HEK293T (cell line): ENCODE measurements at regions not wholly inside any gene's neighbourhood (a gene's known extent, or its start where the extent isn't known, plus 50 kb on each side); places are given as distances from the start of the nearest gene placed in this dataset.
A peak's percentile ranks its signal among the peaks of the same experiment; 100 is the strongest.
"Not testable (repeated sequence)": the region's sequence is repeated elsewhere in the genome, so short reads cannot be mapped to it uniquely, and the experiment has no call there.

Experiments used
- CTCF ChIA-PET: fragments of 350-600 bp; formaldehyde crosslinking; extraction: SDS; loops from one replicate; lab custom pipeline; 2021; ENCODE audit warnings: antibody characterized with exemption, inconsistent platforms; lab: Yijun Ruan, JAX
- POLR2A ChIA-PET: fragments of 350-600 bp; formaldehyde crosslinking; extraction: SDS; loops from one replicate; lab custom pipeline; 2020; ENCODE audit warnings: antibody characterized with exemption, inconsistent platforms; lab: Yijun Ruan, JAX
- DNase-seq: peaks from one replicate; pipeline ENCODE4 v3.0.0; 2012; ENCODE audit warnings: mixed read lengths; ENCODE audit errors: extremely low spot score
- ARNT ChIP-seq: fragments of 450-650 bp; IDR thresholded peaks from 2 replicates; pipeline ENCODE4 v1.6.1; 2017; ENCODE audit warnings: mild to moderate bottlenecking
- BHLHE40 ChIP-seq: fragments of 450-650 bp; IDR thresholded peaks from 2 replicates; pipeline ENCODE4 v1.6.1; 2016; ENCODE audit warnings: mild to moderate bottlenecking, moderate library complexity, borderline replicate concordance
- CTBP1 ChIP-seq: fragments of 450-650 bp; IDR thresholded peaks from 2 replicates; pipeline ENCODE4 v1.6.1; 2016; ENCODE audit warnings: borderline replicate concordance
- ELF4 ChIP-seq: fragments of 450-650 bp; IDR thresholded peaks from 2 replicates; pipeline ENCODE4 v1.6.1; 2017; ENCODE audit warnings: antibody characterized with exemption
- FOXA1 ChIP-seq: fragments of 450-650 bp; IDR thresholded peaks from 2 replicates; pipeline ENCODE4 v1.6.1; 2016; ENCODE audit warnings: mild to moderate bottlenecking
- FOXK2 ChIP-seq: fragments of 450-650 bp; IDR thresholded peaks from 2 replicates; pipeline ENCODE4 v1.6.1; 2016; ENCODE audit warnings: mild to moderate bottlenecking
- FOXM1 ChIP-seq: fragments of 450-650 bp; IDR thresholded peaks from 2 replicates; pipeline ENCODE4 v1.6.1; 2017; ENCODE audit warnings: mild to moderate bottlenecking, borderline replicate concordance
- HDGF ChIP-seq: fragments of 450-650 bp; IDR thresholded peaks from 2 replicates; pipeline ENCODE4 v1.6.1; 2017; ENCODE audit warnings: antibody characterized with exemption, borderline replicate concordance
- L3MBTL2 ChIP-seq: fragments of 450-650 bp; conservative IDR thresholded peaks from 2 replicates; pipeline ENCODE4 v1.6.1; 2016; ENCODE audit warnings: mild to moderate bottlenecking
- LEF1 ChIP-seq: fragments of 450-650 bp; IDR thresholded peaks from 2 replicates; pipeline ENCODE4 v1.6.1; 2017; ENCODE audit warnings: mild to moderate bottlenecking, borderline replicate concordance
- NFRKB ChIP-seq: fragments of 450-650 bp; IDR thresholded peaks from 2 replicates; pipeline ENCODE4 v1.6.1; 2016; ENCODE audit warnings: mild to moderate bottlenecking, moderate library complexity
- PKNOX1 ChIP-seq: fragments of 450-650 bp; IDR thresholded peaks from 2 replicates; pipeline ENCODE4 v1.6.1; 2016
- SP1 ChIP-seq: fragments of 450-650 bp; IDR thresholded peaks from 2 replicates; pipeline ENCODE4 v1.6.1; 2017
- SUZ12 ChIP-seq: fragments of 450-650 bp; IDR thresholded peaks from 2 replicates; pipeline ENCODE4 v1.6.1; 2016; ENCODE audit warnings: mild to moderate bottlenecking
- TARDBP ChIP-seq: fragments of 450-650 bp; IDR thresholded peaks from 2 replicates; pipeline ENCODE4 v1.6.1; 2016
- ZNF384 ChIP-seq: fragments of 450-650 bp; IDR thresholded peaks from 2 replicates; pipeline ENCODE4 v1.6.1; 2016

GRCh38 chr22:25453058-25453457 is 111.4 kb upstream of the GRK3 start:
- ChIA-PET POLR2A (no interaction called here), CTCF (no interaction called here)
- DNase-seq = no peak
- TF ChIP-seq FOXM1 (no peak), SUZ12 (no peak), L3MBTL2 (no peak), BHLHE40 (no peak), ARNT (no peak), NFRKB (no peak), FOXK2 (no peak), ELF4 (no peak), ZNF384 (no peak), TARDBP (no peak), LEF1 (no peak), PKNOX1 (no peak), FOXA1 (no peak)

DNA sequence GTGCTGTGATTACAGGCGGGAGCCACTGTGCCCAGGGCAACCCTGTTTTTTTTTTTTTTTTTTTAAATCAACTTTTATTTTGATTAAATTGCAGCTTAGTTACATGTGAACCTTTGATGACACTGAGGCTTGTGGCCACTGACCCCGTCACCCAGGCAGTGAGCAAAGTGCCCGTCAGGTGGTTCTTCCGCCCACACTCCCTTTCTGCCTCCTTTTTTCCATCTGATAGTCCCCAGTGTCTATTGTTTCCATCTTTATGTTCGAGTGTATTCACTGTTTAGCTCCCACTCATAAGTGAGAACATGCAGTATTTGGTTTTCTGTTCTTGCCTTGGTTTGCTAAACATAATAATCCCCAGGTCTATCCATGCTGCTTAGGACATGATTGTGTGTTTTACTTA is 110.9 kb upstream of the GRK3 start:
- DNase-seq = no peak
- ChIA-PET POLR2A (no interaction called here), CTCF (no interaction called here)
- TF ChIP-seq FOXM1 = no peak
- no peak for TF ChIP-seq ARNT
- no peak for TF ChIP-seq FOXK2
- TF ChIP-seq SP1 = no peak
- no peak for TF ChIP-seq L3MBTL2
- no peak for TF ChIP-seq FOXA1
- TF ChIP-seq LEF1 = no peak
- no peak for TF ChIP-seq HDGF

- CTCF ChIA-PET, POLR2A ChIA-PET, DNase-seq: not testable (repeated sequence)
- peak; percentile 84; the same call in 1 of the 2 replicates for TF ChIP-seq TARDBP
Observed at GRCh38 chr22:25456300-25457043, 108.0 kb upstream of the GRK3 start.

GRCh38 chr22:25458631-25459030 is 105.8 kb upstream of the GRK3 start:
- CTCF ChIA-PET, DNase-seq, POLR2A ChIA-PET: not testable (repeated sequence)

DNA sequence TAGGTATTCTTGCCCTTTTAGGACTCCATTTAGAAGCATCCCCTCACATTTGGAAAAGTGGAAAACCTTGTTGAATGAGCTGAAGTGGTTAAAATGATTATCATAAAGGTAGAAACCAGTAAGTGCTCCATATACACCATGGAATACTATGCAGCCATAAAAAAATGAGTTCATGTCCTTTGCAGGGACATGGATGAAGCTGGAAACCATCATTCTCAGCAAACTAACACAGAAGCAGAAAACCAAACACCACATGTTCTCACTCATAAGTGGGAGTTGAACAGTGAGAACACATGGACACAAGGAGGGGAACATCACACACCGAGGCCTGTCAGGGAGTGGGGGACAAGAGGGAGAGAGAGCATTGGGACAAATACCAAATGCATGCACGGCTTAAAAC is 103.8 kb upstream of the GRK3 start:
- CTCF ChIA-PET = interaction anchor here (2.3 kb wide), 1 partner anchor 312 kb away, joined by 12 read pairs; no protein-coding TSS in a partner anchor
- DNase-seq, POLR2A ChIA-PET: not testable (repeated sequence)

DNA sequence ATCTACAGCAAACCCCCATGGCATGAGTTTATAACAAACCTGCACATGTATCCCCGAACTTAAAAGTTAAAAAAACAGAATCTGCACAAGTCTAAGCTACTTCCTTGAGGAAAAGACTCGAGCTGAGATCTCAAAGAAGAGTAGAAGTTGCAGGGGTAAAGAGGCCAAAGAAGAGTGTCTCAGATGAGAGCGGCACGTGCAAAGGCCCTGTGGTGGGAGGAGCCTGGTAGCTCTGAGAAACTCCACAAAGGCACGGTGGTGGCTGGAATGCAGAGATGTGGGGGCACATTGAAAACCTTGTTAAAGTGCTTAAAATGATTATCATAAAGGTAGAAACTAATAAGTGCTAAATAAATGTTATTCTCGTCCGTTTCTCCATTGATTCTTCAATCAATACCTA is 103.2 kb upstream of the GRK3 start:
- DNase-seq = no peak
- POLR2A ChIA-PET = no interaction called here
- CTCF ChIA-PET = interaction anchor here (0.7 to 2.3 kb wide), 4 partner anchors 108 to 323 kb away, joined by 3 to 12 read pairs (median 5); no protein-coding TSS in a partner anchor
- TF ChIP-seq ZNF384 (no peak), FOXK2 (no peak), LEF1 (no peak), BHLHE40 (no peak), ELF4 (no peak), FOXM1 (no peak), SUZ12 (no peak), HDGF (no peak), L3MBTL2 (no peak), PKNOX1 (no peak), CTBP1 (no peak), ARNT (no peak), TARDBP (no peak), SP1 (no peak), FOXA1 (no peak)

GRCh38 chr22:25462474-25463346 is 101.8 kb upstream of the GRK3 start:
- TF ChIP-seq HDGF = 0 out of 2 replicates have a peak, but pooled peaks have one; percentile 60
- peak; percentile 94 for DNase-seq
- CTCF ChIA-PET = interaction anchor here (0.5 to 2.3 kb wide), 11 partner anchors 193 to 886 kb away, joined by 3 to 12 read pairs (median 4); no protein-coding TSS in a partner anchor
- POLR2A ChIA-PET = interaction anchor here (1.0 kb wide), 1 partner anchor 10 kb away, joined by 3 read pairs; no protein-coding TSS in a partner anchor

GRCh38 chr22:25463347-25463628 is 101.2 kb upstream of the GRK3 start:
- DNase-seq, CTCF ChIA-PET, POLR2A ChIA-PET: not testable (repeated sequence)

- DNase-seq, POLR2A ChIA-PET, CTCF ChIA-PET: not testable (repeated sequence)
Observed at GRCh38 chr22:25464326-25464725, 100.1 kb upstream of the GRK3 start.
